Liver (tissue), 8 donors: ENCODE measurements at regions not wholly inside any gene's neighbourhood (a gene's known extent, or its start where the extent isn't known, plus 50 kb on each side); places are given as distances from the start of the nearest gene placed in this dataset.

Experiments
- DNase-seq: peaks from one replicate; pipeline ENCODE4 v3.0.0-alpha.2; 2017; ENCODE audit warnings: low spot score
- H3K27ac ChIP-seq, 2 donors: one replicate each; pipeline ENCODE4 v1.7.0; 2013; ENCODE audit warnings: inconsistent platforms in 2 of 2, low read length in 2 of 2, control low read depth in 1 of 2, low read depth in 1 of 2, mild to moderate bottlenecking in 1 of 2
- H3K27me3 ChIP-seq, 4 donors: one replicate each; pipeline versions ENCODE4 v1.6.1 to v1.7.0; 2013; ENCODE audit warnings: low read length in 3 of 4, inconsistent platforms in 1 of 4, mild to moderate bottlenecking in 1 of 4, moderate library complexity in 1 of 4; ENCODE audit not compliant: control insufficient read depth in 4 of 4, insufficient read depth in 4 of 4
- H3K36me3 ChIP-seq, 4 donors: one replicate each; pipeline versions ENCODE4 v1.6.1 to v1.7.0; 2013; ENCODE audit warnings: low read length in 3 of 4, mild to moderate bottlenecking in 3 of 4, low read depth in 1 of 4, moderate library complexity in 1 of 4; ENCODE audit not compliant: control insufficient read depth in 4 of 4, insufficient read depth in 3 of 4
- H3K4me1 ChIP-seq, 4 donors: one replicate each; pipeline versions ENCODE4 v1.6.1 to v1.7.0; 2013; ENCODE audit warnings: low read length in 3 of 4, mild to moderate bottlenecking in 3 of 4, moderate library complexity in 1 of 4; ENCODE audit not compliant: control insufficient read depth in 4 of 4, insufficient read depth in 4 of 4
- H3K4me3 ChIP-seq, 3 donors: one replicate each; pipeline versions ENCODE4 v1.6.1 to v1.7.0; 2013; ENCODE audit warnings: low read length in 3 of 3, control low read depth in 1 of 3, low read depth in 1 of 3, mild to moderate bottlenecking in 1 of 3
- H3K9ac ChIP-seq, 2 donors: one replicate each; pipeline ENCODE4 v1.7.0; 2013; ENCODE audit warnings: low read length in 2 of 2, mild to moderate bottlenecking in 2 of 2, moderate library complexity in 2 of 2, control low read depth in 1 of 2, low read depth in 1 of 2
- H3K9me3 ChIP-seq, 4 donors: one replicate each; pipeline versions ENCODE4 v1.6.1 to v1.7.0; 2013; ENCODE audit warnings: low read length in 3 of 4; ENCODE audit not compliant: control insufficient read depth in 4 of 4
- CTCF ChIP-seq: fragments of 150-350 bp; IDR thresholded peaks from 2 replicates; pipeline ENCODE4 v1.5.1; 2017; ENCODE audit warnings: improper control_type of control experiment, low read depth, low read length; ENCODE audit not compliant: missing input control
- EGR1 ChIP-seq, 2 donors: IDR thresholded peaks; 2 replicates each; pipeline ENCODE4 v1.6.1; 2016 to 2018; ENCODE audit warnings: antibody characterized with exemption in 2 of 2, low read depth in 2 of 2
- FOXA1 ChIP-seq: IDR thresholded peaks from 2 replicates; pipeline ENCODE4 v1.6.1; 2016; ENCODE audit warnings: antibody characterized with exemption
- FOXA2 ChIP-seq: IDR thresholded peaks from 2 replicates; pipeline ENCODE4 v1.6.1; 2016; ENCODE audit warnings: antibody characterized with exemption
- GABPA ChIP-seq, 2 donors: IDR thresholded peaks in 1 of 2; conservative IDR thresholded peaks in 1 of 2; 2 replicates each; pipeline ENCODE4 v1.6.1; 2016; ENCODE audit warnings: antibody characterized with exemption in 2 of 2, mild to moderate bottlenecking in 1 of 2, moderate library complexity in 1 of 2
- HNF4G ChIP-seq: IDR thresholded peaks from 2 replicates; pipeline ENCODE4 v1.6.1; 2016; ENCODE audit warnings: antibody characterized with exemption
- MAX ChIP-seq: IDR thresholded peaks from 2 replicates; pipeline ENCODE4 v1.6.1; 2016; ENCODE audit warnings: antibody characterized with exemption
- RAD21 ChIP-seq, 2 donors: IDR thresholded peaks; 2 replicates each; pipeline ENCODE4 v1.6.1; 2016; ENCODE audit warnings: antibody characterized with exemption in 2 of 2, mild to moderate bottlenecking in 2 of 2
- REST ChIP-seq: IDR thresholded peaks from 2 replicates; pipeline ENCODE4 v1.6.1; 2016; ENCODE audit warnings: antibody characterized with exemption, mild to moderate bottlenecking
- RXRA ChIP-seq, 2 donors: IDR thresholded peaks; 2 replicates each; pipeline ENCODE4 v1.6.1; 2017 to 2018; ENCODE audit warnings: antibody characterized with exemption in 2 of 2, mild to moderate bottlenecking in 1 of 2
- SP1 ChIP-seq: IDR thresholded peaks from 2 replicates; pipeline ENCODE4 v1.6.1; 2018; ENCODE audit warnings: antibody characterized with exemption, mild to moderate bottlenecking
- TAF1 ChIP-seq: conservative IDR thresholded peaks from 2 replicates; pipeline ENCODE4 v1.6.1; 2016; ENCODE audit warnings: antibody characterized with exemption, mild to moderate bottlenecking
- YY1 ChIP-seq: IDR thresholded peaks from 2 replicates; pipeline ENCODE4 v1.6.1; 2016; ENCODE audit warnings: antibody characterized with exemption, mild to moderate bottlenecking
- ZBTB33 ChIP-seq: IDR thresholded peaks from 2 replicates; pipeline ENCODE4 v1.6.1; 2016; ENCODE audit warnings: antibody characterized with exemption
- WGBS: extraction: QIAGEN DNeasy Blood & Tissue Kit; methylation state at CpG from one replicate; pipeline ENCODE4 v1.1.7; 2013; 5-methylcytosine and 5-hydroxymethylcytosine counted together
- donor health status: healthy.
- donor health status: healthy.
- donor health status: healthy.
- donor health status: healthy.
- donor health status: healthy.

GRCh38 chr3:64392001-64392400 lies 166.7 kb upstream of the PRICKLE2 start:
- DNase-seq = no peak
- Histone ChIP-seq H3K4me3 (no peak overlapping the region), H3K9me3 (no peaks in the 10 kb centered on the region), H3K4me1 (no peaks in the 10 kb centered on the region), H3K27me3 (no peaks in the 10 kb centered on the region), H3K27ac (no peak overlapping the region), H3K36me3 (no peaks in the 10 kb centered on the region), H3K9ac (no peak overlapping the region)
- TF ChIP-seq RAD21 (IDR thresholded peaks at IDR 0.05) (no peak), CTCF (no peak), SP1 (no peak), FOXA1 (no peak)
- WGBS = 97% methylated on average over 6 of the region's 6 CpGs

GRCh38 chr3:64390893-64391292 lies 165.6 kb upstream of the PRICKLE2 start:
- Histone ChIP-seq H3K9ac (no peak overlapping the region), H3K9me3 (no peaks in the 10 kb centered on the region), H3K27ac (no peak overlapping the region), H3K27me3 (no peaks in the 10 kb centered on the region), H3K36me3 (no peaks in the 10 kb centered on the region), H3K4me1 (no peaks in the 10 kb centered on the region), H3K4me3 (no peak overlapping the region)
- TF ChIP-seq CTCF (no peak), REST (no peak), ZBTB33 (no peak), RAD21 (IDR thresholded peaks at IDR 0.05) (no peak), RXRA (IDR thresholded peaks at IDR 0.05) (no peak), TAF1 (no peak), FOXA2 (no peak), YY1 (no peak), EGR1 (IDR thresholded peaks at IDR 0.05; ENCODE audit: low read depth in 2 of 2) (no peak), HNF4G (no peak), FOXA1 (no peak), MAX (no peak), GABPA (IDR thresholded peaks at IDR 0.05 in 1 of 2, conservative IDR thresholded peaks at IDR 0.05 in 1 of 2) (no peak)
- DNase-seq = no peak
